GM12874 (cell line): ENCODE measurements at regions not wholly inside any gene's neighbourhood (a gene's known extent, or its start where the extent isn't known, plus 50 kb on each side); places are given as distances from the start of the nearest gene placed in this dataset.

ENCODE experiments used
- CTCF ChIP-seq: IDR thresholded peaks from 2 replicates; pipeline ENCODE4 v1.5.1; 2011; ENCODE audit warnings: low read depth, mild to moderate bottlenecking, control low read depth, low read length, moderate library complexity; ENCODE audit not compliant: insufficient read depth

GRCh38 chr9:19660019-19660418 is 128.8 kb downstream of the SLC24A2 start:
- TF ChIP-seq CTCF: no peak

GRCh38 chr9:19656704-19657103 is 132.1 kb downstream of the SLC24A2 start:
- TF ChIP-seq CTCF: no peak

GRCh38 chr9:19651681-19652080 is 137.2 kb downstream of the SLC24A2 start:
- no peak for TF ChIP-seq CTCF

- TF ChIP-seq CTCF: no peak
Observed at GRCh38 chr9:19650312-19650711, 138.5 kb downstream of the SLC24A2 start.

GRCh38 chr9:19649336-19650041 is 139.3 kb downstream of the SLC24A2 start:
- no peak for TF ChIP-seq CTCF

GRCh38 chr9:19648672-19649071 is 140.2 kb downstream of the SLC24A2 start:
- TF ChIP-seq CTCF: no peak

GRCh38 chr9:19643875-19644274 is 145.0 kb downstream of the SLC24A2 start:
- no peak for TF ChIP-seq CTCF
